GM23338 (cell line): ENCODE measurements at regions not wholly inside any gene's neighbourhood (a gene's known extent, or its start where the extent isn't known, plus 50 kb on each side); places are given as distances from the start of the nearest gene placed in this dataset.

Source experiments
- ATAC-seq: fragments of 200-7000 bp; cut with Tn5 transposase; 3 replicates; pipeline ENCODE4 v1.9.1; 2020
- DNase-seq: peaks from one replicate; pipeline ENCODE4 v3.0.0-alpha.2; 2015; ENCODE audit warnings: low spot score
- H2AFZ ChIP-seq: fragments of 200-600 bp; sonication (generic); 2 replicates; pipeline ENCODE4 v1.8.0; 2016; ENCODE audit warnings: antibody characterized with exemption, mild to moderate bottlenecking, moderate library complexity
- H3F3A ChIP-seq: fragments of 200-600 bp; sonication (generic); replicated peaks from 2 replicates; pipeline ENCODE4 v1.8.0; 2017; ENCODE audit warnings: antibody characterized with exemption, mixed run types, low read depth
- H3K27ac ChIP-seq: fragments of 200-600 bp; sonication (generic); 2 replicates; pipeline ENCODE4 v1.6.1; 2016; ENCODE audit warnings: low read depth
- H3K27me3 ChIP-seq: fragments of 200-600 bp; sonication (generic); 2 replicates; pipeline ENCODE4 v1.8.0; 2016; ENCODE audit warnings: mild to moderate bottlenecking, mixed run types, moderate library complexity; ENCODE audit not compliant: insufficient read depth
- H3K36me3 ChIP-seq: fragments of 200-600 bp; sonication (generic); 2 replicates; pipeline ENCODE4 v1.8.0; 2016; ENCODE audit warnings: mild to moderate bottlenecking; ENCODE audit not compliant: insufficient read depth
- H3K4me1 ChIP-seq: fragments of 200-600 bp; sonication (generic); 2 replicates; pipeline ENCODE4 v1.8.0; 2016; ENCODE audit warnings: mild to moderate bottlenecking, moderate library complexity; ENCODE audit not compliant: insufficient read depth
- H3K4me2 ChIP-seq: fragments of 200-600 bp; sonication (generic); 2 replicates; pipeline ENCODE4 v1.7.1; 2017; ENCODE audit warnings: mixed run types
- H3K4me3 ChIP-seq: fragments of 200-600 bp; sonication (generic); 2 replicates; pipeline ENCODE4 v1.6.1; 2016; ENCODE audit warnings: mixed run types
- H3K79me2 ChIP-seq: fragments of 200-600 bp; sonication (generic); replicated peaks from 2 replicates; pipeline ENCODE4 v1.8.0; 2017; ENCODE audit warnings: mild to moderate bottlenecking; ENCODE audit not compliant: insufficient read depth
- H3K9me2 ChIP-seq: fragments of 200-600 bp; sonication (generic); 2 replicates; pipeline ENCODE4 v1.8.0; 2017; ENCODE audit not compliant: insufficient read depth
- H4K20me1 ChIP-seq: fragments of 200-600 bp; sonication (generic); replicated peaks from 2 replicates; pipeline ENCODE4 v1.8.0; 2017; ENCODE audit warnings: mild to moderate bottlenecking; ENCODE audit not compliant: insufficient read depth
- H3K27ac Mint-ChIP-seq: 2 replicates; pipeline ENCODE4 v1.8.0; 2020; ENCODE audit warnings: inconsistent platforms, mild to moderate bottlenecking, moderate library complexity, mixed read lengths
- H3K27me3 Mint-ChIP-seq: 3 replicates; pipeline ENCODE4 v1.8.0; 2022; ENCODE audit warnings: low read depth, mild to moderate bottlenecking, moderate library complexity, mixed read lengths, inconsistent platforms; ENCODE audit not compliant: insufficient read depth, poor library complexity
- H3K36me3 Mint-ChIP-seq: 3 replicates; pipeline ENCODE4 v1.8.0; 2021; ENCODE audit warnings: low read depth, mild to moderate bottlenecking, inconsistent platforms, moderate library complexity, mixed read lengths
- H3K4me1 Mint-ChIP-seq: 3 replicates; pipeline ENCODE4 v1.8.0; 2020; ENCODE audit warnings: mild to moderate bottlenecking, inconsistent platforms, mixed read lengths
- H3K4me3 Mint-ChIP-seq: 3 replicates; pipeline ENCODE4 v1.8.0; 2021; ENCODE audit warnings: moderate library complexity, mild to moderate bottlenecking, inconsistent platforms, mixed read lengths
- H3K9me3 Mint-ChIP-seq: 3 replicates; pipeline ENCODE4 v1.8.0; 2020; ENCODE audit warnings: moderate library complexity, mild to moderate bottlenecking, inconsistent platforms, mixed read lengths
- CREB1 ChIP-seq: fragments of 250-450 bp; sonication (Bioruptor Pico); IDR thresholded peaks from 2 replicates; pipeline ENCODE4 v1.5.0; 2020; ENCODE audit warnings: low read depth, mild to moderate bottlenecking, moderate library complexity
- CTCF ChIP-seq, 2 experiments: fragments of 200-600 bp in 1 of 2; sonication (generic) in 1 of 2; conservative IDR thresholded peaks; 2 replicates each; pipeline versions ENCODE4 v1.5.1 to v1.6.1; 2016 to 2017; ENCODE audit warnings: antibody characterized with exemption in 2 of 2, low read depth in 2 of 2, mild to moderate bottlenecking in 2 of 2, moderate library complexity in 1 of 2
- ETS1 ChIP-seq: IDR thresholded peaks from 2 replicates; pipeline ENCODE4 v1.6.1; 2016; ENCODE audit warnings: antibody characterized with exemption
- EZH2 ChIP-seq: fragments of 200-600 bp; sonication (generic); IDR thresholded peaks from one replicate; pipeline ENCODE4 v1.8.0; 2017; ENCODE audit warnings: antibody characterized with exemption, mild to moderate bottlenecking, low read depth; ENCODE audit not compliant: unreplicated experiment
- JUNB ChIP-seq: IDR thresholded peaks from one replicate; pipeline ENCODE4 v1.6.1; 2016; ENCODE audit warnings: antibody characterized with exemption; ENCODE audit not compliant: unreplicated experiment
- NANOG ChIP-seq: IDR thresholded peaks from 2 replicates; pipeline ENCODE4 v1.6.1; 2016; ENCODE audit warnings: antibody characterized with exemption, borderline replicate concordance
- STAT1 ChIP-seq: IDR thresholded peaks from one replicate; pipeline ENCODE4 v1.6.1; 2016; ENCODE audit warnings: antibody characterized with exemption; ENCODE audit not compliant: unreplicated experiment
- ZNF114 ChIP-seq: fragments of 250-450 bp; sonication (Bioruptor Pico); IDR thresholded peaks from 2 replicates; pipeline ENCODE4 v1.5.0; 2020; ENCODE audit warnings: mild to moderate bottlenecking, moderate library complexity
- ZNF331 ChIP-seq: fragments of 250-450 bp; sonication (Bioruptor Pico); IDR thresholded peaks from 2 replicates; pipeline ENCODE4 v1.5.0; 2020; ENCODE audit warnings: low read depth, mild to moderate bottlenecking, moderate library complexity

GRCh38 chr5:107217721-107218130, 453.0 kb downstream of the EFNA5 start:
- Mint-ChIP-seq H3K27me3 (no peaks in the 10 kb centered on the region), H3K36me3 (no peaks in the 10 kb centered on the region), H3K4me3 (no peak overlapping the region), H3K27ac (no peak overlapping the region), H3K9me3 (no peaks in the 10 kb centered on the region), H3K4me1 (no peaks in the 10 kb centered on the region)
- Histone ChIP-seq H3K4me1 (no peaks in the 10 kb centered on the region), H3K4me3 (no peak overlapping the region), H3K79me2 (no peaks in the 10 kb centered on the region), H3K27ac (no peak overlapping the region), H3F3A (no peaks in the 10 kb centered on the region), H2AFZ (no peak overlapping the region), H4K20me1 (no peaks in the 10 kb centered on the region), H3K9me2 (no peaks in the 10 kb centered on the region), H3K4me2 (no peak overlapping the region), H3K27me3 (no peaks in the 10 kb centered on the region), H3K36me3 (no peaks in the 10 kb centered on the region)
- no peak for TF ChIP-seq JUNB
- no peak for TF ChIP-seq STAT1
- no peak for TF ChIP-seq ETS1
- TF ChIP-seq ZNF331, result no peak
- no peak for TF ChIP-seq EZH2
- no peak for TF ChIP-seq CTCF (conservative IDR thresholded peaks at IDR 0.05; ENCODE audit: low read depth in 2 of 2)
- TF ChIP-seq ZNF114 (CRISPR knock-in tag), result no peak
- no peak for TF ChIP-seq CREB1 (CRISPR knock-in tag)
- TF ChIP-seq NANOG, result no peak
- DNase-seq (no peak), ATAC-seq (no peak)

GRCh38 chr5:107216587-107216986, 454.1 kb downstream of the EFNA5 start:
- no peak overlapping the region for H3K27ac Mint-ChIP-seq
- H3K9me3 Mint-ChIP-seq, result no peaks in the 10 kb centered on the region
- no peak for ATAC-seq

More at GRCh38 chr5:107216587-107216986, 454.1 kb downstream of the EFNA5 start:
- Mint-ChIP-seq H3K4me1 (no peaks in the 10 kb centered on the region), H3K4me3 (no peak overlapping the region), H3K27me3 (no peaks in the 10 kb centered on the region), H3K36me3 (no peaks in the 10 kb centered on the region)
- H3K4me1 ChIP-seq, result no peaks in the 10 kb centered on the region
- H3K27ac ChIP-seq, result no peak overlapping the region
- H3K36me3 ChIP-seq, result no peaks in the 10 kb centered on the region
- no peak for TF ChIP-seq NANOG
- no peak for TF ChIP-seq ETS1
- no peak for TF ChIP-seq ZNF114 (CRISPR knock-in tag)
- TF ChIP-seq CTCF (conservative IDR thresholded peaks at IDR 0.05; ENCODE audit: low read depth in 2 of 2), result no peak
- no peak for TF ChIP-seq ZNF331
- DNase-seq, result no peak
- H3K79me2 ChIP-seq, result no peaks in the 10 kb centered on the region
- no peaks in the 10 kb centered on the region for H3K27me3 ChIP-seq
- no peak overlapping the region for H2AFZ ChIP-seq
- H3F3A ChIP-seq, result no peaks in the 10 kb centered on the region
- H3K4me2 ChIP-seq, result no peak overlapping the region
- H3K9me2 ChIP-seq, result no peaks in the 10 kb centered on the region
- H4K20me1 ChIP-seq, result no peaks in the 10 kb centered on the region
- no peak overlapping the region for H3K4me3 ChIP-seq
